ENCODE measurements at regions not wholly inside any gene's neighbourhood (a gene's known extent, or its start where the extent isn't known, plus 50 kb on each side); places are given as distances from the start of the nearest gene placed in this dataset.
"Not testable (repeated sequence)": the region's sequence is repeated elsewhere in the genome, so short reads cannot be mapped to it uniquely, and the experiment has no call there.

DNA sequence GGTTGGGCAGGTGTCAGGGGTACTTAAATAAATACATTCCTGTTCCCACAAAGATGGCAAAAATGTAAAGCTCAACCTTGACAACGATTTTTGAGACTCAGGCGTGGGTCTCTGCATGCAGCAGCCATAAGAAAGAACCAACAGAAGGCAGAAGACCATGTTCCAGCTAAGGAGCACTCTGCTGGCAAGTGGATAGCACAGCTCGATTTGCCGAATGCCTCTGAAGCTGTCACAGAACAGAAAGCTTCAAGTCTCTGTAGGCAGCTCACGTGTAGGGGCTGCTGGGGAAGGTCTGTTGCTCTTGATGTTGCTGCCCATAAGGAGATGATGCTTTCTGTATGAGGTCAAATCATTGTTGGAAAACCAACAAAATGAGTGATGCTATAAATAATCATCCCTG is 119.6 kb upstream of the GRIN3A start:
- no peaks in the 10 kb centered on the region for H3K4me1 ChIP-seq
- no peak overlapping the region for H3K27ac ChIP-seq
- no peak overlapping the region for H3K4me3 ChIP-seq
- H3K9me3 ChIP-seq, result no peaks in the 10 kb centered on the region
- no peak for DNase-seq
- intact Hi-C loops (cut with DNase I; ENCODE audit: low total_unique reads), result no loop called here
- no peaks in the 10 kb centered on the region for H3K27me3 ChIP-seq
- TF ChIP-seq, protein P1, sequence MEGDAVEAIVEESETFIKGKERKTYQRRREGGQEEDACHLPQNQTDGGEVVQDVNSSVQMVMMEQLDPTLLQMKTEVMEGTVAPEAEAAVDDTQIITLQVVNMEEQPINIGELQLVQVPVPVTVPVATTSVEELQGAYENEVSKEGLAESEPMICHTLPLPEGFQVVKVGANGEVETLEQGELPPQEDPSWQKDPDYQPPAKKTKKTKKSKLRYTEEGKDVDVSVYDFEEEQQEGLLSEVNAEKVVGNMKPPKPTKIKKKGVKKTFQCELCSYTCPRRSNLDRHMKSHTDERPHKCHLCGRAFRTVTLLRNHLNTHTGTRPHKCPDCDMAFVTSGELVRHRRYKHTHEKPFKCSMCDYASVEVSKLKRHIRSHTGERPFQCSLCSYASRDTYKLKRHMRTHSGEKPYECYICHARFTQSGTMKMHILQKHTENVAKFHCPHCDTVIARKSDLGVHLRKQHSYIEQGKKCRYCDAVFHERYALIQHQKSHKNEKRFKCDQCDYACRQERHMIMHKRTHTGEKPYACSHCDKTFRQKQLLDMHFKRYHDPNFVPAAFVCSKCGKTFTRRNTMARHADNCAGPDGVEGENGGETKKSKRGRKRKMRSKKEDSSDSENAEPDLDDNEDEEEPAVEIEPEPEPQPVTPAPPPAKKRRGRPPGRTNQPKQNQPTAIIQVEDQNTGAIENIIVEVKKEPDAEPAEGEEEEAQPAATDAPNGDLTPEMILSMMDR (IDR thresholded peaks at IDR 0.05), result no peak
- TF ChIP-seq POLR2A (IDR thresholded peaks at IDR 0.05), result no peak
- no peaks in the 10 kb centered on the region for H3K36me3 ChIP-seq

GRCh38 chr9:101849102-101849707 is 110.8 kb upstream of the GRIN3A start:
- H3K4me3 ChIP-seq, result no peak overlapping the region
- no peak for TF ChIP-seq POLR2A (IDR thresholded peaks at IDR 0.05)
- TF ChIP-seq, protein P1 (IDR thresholded peaks at IDR 0.05), result no peak
- no peaks in the 10 kb centered on the region for H3K36me3 ChIP-seq
- no peak overlapping the region for H3K27ac ChIP-seq
- DNase-seq, result no peak
- H3K4me1 ChIP-seq, result no peaks in the 10 kb centered on the region
- H3K27me3 ChIP-seq, result no peaks in the 10 kb centered on the region
- intact Hi-C loops (cut with DNase I; ENCODE audit: low total_unique reads), result no loop called here
- H3K9me3 ChIP-seq, result no peaks in the 10 kb centered on the region

DNA sequence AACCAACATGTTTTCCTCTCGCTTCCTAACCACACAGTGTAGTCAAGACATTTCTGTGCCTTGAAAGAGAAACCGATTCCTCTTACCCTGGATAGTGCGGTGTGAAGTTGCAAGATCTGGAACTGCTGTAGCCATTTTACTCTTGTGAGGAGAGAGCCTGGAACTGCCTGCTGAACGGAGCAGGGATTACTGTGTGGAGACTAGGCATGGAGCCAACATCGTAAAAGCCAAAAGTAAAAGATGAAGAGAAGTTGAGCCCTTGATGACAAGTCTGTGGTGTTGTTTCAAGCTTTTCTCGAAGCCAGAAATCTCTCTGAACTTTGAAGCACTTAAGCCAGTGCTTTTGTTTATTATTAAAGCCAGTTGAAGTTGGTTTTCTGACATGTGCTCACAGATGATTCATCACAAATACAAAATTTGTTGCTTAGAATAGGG is 110.1 kb upstream of the GRIN3A start:
- intact Hi-C loops (cut with DNase I; ENCODE audit: low total_unique reads), result no loop called here
- no peaks in the 10 kb centered on the region for H3K27me3 ChIP-seq
- H3K4me1 ChIP-seq, result no peaks in the 10 kb centered on the region
- DNase-seq, result no peak
- H3K9me3 ChIP-seq, result no peaks in the 10 kb centered on the region
- no peaks in the 10 kb centered on the region for H3K36me3 ChIP-seq
- no peak overlapping the region for H3K27ac ChIP-seq
- no peak overlapping the region for H3K4me3 ChIP-seq
- TF ChIP-seq POLR2A (IDR thresholded peaks at IDR 0.05), result no peak
- TF ChIP-seq, protein P1 (IDR thresholded peaks at IDR 0.05), result no peak

DNA sequence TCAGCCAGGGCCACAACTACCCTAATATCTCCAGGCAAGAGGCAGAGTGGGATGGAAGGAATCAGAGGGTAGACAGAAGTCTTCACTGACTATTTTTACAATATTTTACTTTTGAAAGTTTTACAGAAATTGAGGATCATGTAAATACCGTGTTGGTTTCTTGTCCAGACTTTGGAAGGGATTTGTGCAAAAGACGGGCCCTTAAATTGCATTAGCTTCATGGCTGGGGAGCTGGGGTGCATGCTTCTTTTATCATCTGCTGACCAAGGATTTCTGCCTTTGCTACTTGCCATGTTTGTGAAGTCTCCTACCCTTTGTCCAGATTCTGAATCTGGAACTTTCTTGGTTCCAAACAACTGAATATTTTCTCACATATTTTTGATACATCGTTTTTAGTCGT is 107.7 kb upstream of the GRIN3A start:
- no peaks in the 10 kb centered on the region for H3K27me3 ChIP-seq
- H3K9me3 ChIP-seq, result no peaks in the 10 kb centered on the region
- no peaks in the 10 kb centered on the region for H3K4me1 ChIP-seq
- DNase-seq, result no peak
- H3K36me3 ChIP-seq, result no peaks in the 10 kb centered on the region
- H3K27ac ChIP-seq, result no peak overlapping the region
- no peak for TF ChIP-seq POLR2A (IDR thresholded peaks at IDR 0.05)
- TF ChIP-seq, protein P1 (IDR thresholded peaks at IDR 0.05), result no peak
- no peak overlapping the region for H3K4me3 ChIP-seq
- intact Hi-C loops (cut with DNase I; ENCODE audit: low total_unique reads), result no loop called here

DNA sequence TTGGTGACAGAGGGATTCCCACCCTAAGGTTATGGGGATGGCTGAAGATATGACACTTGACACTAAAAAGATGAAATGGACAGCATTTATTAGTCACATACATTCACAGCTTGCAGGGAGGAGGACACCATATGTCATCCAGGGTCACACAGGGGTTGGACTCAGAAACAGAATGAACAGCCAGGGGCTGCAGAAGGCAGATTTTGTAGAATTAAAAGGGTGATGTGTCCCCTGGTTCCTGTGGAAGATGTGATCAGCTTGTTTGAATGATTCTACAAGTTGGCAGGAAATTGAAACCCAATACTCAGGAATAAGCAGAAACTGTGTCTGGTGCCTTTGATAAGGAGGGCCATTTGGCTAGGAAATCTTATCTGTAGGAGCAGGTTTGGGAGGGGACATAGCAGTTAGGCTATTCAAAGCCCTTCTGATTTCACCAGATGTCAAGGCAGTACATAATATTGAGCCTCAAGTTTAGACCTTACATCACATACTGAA is 102.3 kb upstream of the GRIN3A start:
- Histone ChIP-seq H3K36me3 (no peaks in the 10 kb centered on the region), H3K4me3 (no peak overlapping the region), H3K27me3 (no peaks in the 10 kb centered on the region), H3K27ac (no peak overlapping the region), H3K9me3 (no peaks in the 10 kb centered on the region), H3K4me1 (no peaks in the 10 kb centered on the region)
- TF ChIP-seq, protein P1 (IDR thresholded peaks at IDR 0.05), result no peak
- TF ChIP-seq POLR2A (IDR thresholded peaks at IDR 0.05), result no peak
- intact Hi-C loops (cut with DNase I; ENCODE audit: low total_unique reads), result no loop called here
- DNase-seq, result no peak

DNA sequence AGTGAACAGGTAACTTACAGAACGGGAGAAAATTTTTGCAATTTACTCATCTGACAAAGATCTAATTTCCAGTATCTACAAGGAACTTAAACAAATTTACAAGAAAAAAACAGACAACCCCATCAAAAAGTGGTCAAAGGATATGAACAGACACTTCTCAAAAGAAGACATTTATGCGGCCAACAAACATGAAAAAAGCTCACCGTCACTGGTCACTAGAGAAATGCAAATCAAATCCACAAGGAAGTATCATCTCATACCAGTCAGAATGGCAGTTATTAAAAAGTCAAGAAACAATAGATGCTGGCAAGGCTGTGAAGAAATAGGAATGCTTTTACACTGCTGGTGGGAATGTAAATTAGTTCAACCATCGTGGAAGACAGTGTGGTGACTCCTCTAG is 100.5 kb upstream of the GRIN3A start:
- H3K4me1 ChIP-seq; H3K36me3 ChIP-seq; H3K27ac ChIP-seq; H3K4me3 ChIP-seq; DNase-seq; intact Hi-C loops (cut with DNase I; ENCODE audit: low total_unique reads); H3K9me3 ChIP-seq; H3K27me3 ChIP-seq: not testable (repeated sequence)

Measured in uterus (tissue), 3 donors.